GM18868 (cell line): ENCODE measurements at regions not wholly inside any gene's neighbourhood (a gene's known extent, or its start where the extent isn't known, plus 50 kb on each side); places are given as distances from the start of the nearest gene placed in this dataset.
"Not testable (repeated sequence)": the region's sequence is repeated elsewhere in the genome, so short reads cannot be mapped to it uniquely, and the experiment has no call there.

Experiments
- ATAC-seq: cut with Tn5 transposase; IDR thresholded peaks from one replicate; pipeline ENCODE4 v1.9.1; 2021; ENCODE audit warnings: mild to moderate bottlenecking, moderate library complexity; ENCODE audit not compliant: unreplicated experiment

DNA sequence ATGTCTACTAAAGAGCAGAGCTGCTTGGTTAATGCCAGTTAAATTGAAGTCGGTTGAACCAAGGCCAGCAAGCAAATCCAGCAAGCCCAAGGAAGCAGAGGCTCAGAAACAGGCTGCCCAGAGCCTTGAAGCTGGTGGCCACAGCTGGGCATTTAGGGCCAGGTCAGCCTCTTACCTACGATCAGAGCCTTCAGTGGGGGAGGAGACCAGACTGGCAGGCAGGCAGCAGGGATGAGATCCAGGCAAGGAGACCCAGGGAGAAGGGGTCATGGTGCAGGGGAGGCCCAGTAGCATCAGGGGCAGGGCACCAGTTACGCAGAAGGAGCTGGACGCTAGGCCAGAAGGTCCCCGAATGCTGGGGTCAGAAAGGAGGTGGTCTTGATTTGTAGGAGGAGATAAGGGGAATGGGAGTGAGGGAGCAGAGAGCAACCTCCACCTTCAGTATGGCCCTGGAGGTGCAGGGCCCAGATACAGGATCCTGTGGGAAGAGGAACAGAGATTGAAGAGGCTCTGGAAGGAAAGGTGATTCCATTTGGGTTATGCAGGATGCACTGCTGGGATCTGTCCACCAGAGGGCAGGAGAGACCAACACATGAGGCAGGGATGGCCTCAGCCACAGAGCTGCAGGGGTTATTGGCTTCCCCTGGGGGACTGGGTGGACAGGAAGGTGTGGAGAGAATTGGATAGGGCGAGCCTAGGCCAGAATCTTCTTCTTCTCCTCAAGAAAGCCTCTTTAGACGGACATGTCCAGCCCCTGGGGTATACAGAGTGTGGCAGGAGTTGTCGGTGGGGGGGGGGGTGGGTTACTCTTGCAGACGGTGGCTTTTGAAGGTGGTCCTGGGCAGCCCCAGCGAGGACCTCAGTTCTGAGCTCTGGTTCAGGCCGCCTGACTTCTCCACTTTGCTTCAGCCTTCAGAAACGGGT lies 132.6 kb upstream of the PODXL start:
- peak; percentile 69 for ATAC-seq

DNA sequence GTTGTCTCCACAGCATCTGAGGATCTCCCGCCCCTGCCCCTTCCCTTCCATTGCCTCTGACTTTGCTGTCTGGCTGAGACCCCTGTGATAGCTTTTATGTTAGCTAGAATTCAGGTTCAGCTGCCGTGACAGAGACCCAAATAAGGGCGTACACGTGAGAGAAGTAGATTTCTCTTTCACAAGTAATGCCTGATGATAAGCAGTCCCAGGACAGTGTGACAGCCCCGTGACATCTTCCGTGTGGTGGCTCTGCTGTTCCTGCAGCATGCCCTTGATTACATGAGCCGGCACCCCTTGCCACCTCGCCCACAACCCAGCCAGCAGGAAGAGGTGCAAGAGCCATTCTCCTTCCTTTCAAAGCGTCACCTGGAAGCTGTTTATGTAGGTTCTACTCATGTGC lies 130.9 kb upstream of the PODXL start:
- ATAC-seq, result no peak

DNA sequence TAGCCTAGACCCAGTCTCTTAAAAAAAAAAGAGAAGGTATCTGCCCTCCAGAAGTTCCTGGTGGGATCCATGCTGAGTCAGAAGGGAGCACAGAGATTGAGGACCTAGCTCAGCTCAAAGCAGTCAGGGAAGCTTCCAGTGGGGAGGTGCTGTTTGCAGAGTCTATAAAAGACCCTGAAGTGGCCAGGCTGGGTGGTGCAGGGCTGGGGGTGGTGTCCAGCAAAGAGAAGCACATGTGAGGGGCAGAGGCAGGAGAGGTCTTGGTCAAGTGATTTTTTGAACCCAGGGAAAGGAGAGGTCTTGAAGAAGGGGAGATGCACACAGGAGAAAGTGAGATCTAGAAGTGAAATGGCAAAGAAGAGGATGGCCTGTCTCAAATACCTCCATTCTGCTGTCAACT lies 130.4 kb upstream of the PODXL start:
- no peak for ATAC-seq

DNA sequence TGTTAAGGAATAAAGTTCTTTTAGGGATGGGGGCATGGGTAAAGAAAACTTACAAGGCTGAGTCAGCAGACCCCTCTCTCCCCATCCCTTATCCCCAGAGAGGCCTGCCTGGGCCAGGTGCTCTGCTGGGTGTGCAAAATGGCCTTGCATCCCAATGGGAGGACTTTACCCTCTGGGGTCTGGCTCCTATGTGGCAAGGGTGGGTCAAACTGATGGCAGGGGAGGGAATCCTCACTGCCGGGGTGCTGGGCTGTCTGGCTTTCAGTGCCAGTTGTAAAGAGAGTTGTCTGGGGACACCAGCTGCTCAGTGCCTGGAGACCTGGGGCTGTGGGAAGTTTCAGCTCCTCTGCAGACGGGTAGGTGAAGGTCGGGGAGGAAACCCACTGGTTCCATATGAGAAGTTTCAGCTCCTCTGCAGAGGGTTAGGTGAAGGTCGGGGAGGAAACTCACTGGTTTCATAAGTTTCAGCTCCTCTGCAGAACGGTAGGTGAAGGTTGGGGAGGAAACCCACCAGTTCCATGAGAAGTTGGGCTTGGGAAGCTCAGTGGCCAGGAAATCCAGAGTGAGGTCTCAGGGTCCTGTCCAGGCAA lies 127.2 kb upstream of the PODXL start:
- ATAC-seq, result no peak

DNA sequence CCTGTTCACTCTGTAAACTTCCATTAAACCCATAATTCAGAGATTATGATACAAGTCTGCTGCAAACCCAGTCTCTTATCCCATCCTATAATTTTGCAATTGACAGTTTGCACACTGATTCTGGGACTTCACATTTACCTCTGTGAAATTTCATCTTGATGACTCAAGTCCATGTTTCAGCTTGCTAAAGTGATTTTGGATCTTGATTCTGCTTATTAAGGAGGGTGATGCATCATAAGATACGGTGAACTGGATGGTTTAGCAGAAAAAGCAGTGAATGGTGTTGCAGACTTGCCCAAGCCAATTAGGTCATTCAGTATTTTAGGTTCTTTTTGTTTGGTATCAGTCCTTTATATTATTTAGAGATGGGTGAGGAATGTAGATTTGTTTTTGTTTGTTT lies 125.5 kb upstream of the PODXL start:
- no peak for ATAC-seq

DNA sequence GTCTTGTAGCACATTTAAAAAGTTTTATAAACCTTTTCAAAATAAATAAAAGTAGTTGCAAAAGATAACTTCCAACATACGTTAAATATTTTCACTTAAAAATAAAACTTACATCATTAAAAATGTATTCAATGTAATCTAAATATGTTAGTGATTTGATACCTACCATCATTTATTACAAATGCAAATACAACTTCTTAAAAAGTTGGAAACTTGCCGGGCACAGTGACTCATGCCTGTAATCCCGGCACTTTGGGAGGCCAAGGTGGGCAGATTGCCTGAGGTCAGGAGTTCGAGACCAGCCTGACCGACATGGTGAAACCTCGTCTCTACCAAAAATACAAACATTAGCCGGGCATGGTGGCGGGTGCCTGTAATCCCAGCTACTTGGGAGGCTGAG lies 122.6 kb upstream of the PODXL start:
- ATAC-seq, result not testable (repeated sequence)

DNA sequence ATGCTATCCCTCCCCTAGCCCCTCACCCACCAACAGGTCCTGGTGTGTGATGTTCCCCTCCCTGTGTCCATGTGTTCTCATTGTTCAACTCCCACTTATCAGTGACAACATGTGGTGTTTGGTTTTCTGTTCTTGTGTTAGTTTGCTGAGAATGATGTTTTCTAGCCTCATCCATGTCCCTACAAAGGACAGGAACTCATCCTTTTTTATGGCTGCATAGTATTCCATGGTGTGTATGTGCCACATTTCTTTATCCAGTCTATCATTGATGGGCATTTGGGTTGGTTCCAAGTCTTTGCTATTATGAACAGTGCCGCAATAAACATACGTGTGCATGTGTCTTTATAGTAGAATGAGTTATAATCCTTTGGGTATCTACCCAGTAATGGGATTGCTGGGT lies 120.4 kb upstream of the PODXL start:
- ATAC-seq, result not testable (repeated sequence)

DNA sequence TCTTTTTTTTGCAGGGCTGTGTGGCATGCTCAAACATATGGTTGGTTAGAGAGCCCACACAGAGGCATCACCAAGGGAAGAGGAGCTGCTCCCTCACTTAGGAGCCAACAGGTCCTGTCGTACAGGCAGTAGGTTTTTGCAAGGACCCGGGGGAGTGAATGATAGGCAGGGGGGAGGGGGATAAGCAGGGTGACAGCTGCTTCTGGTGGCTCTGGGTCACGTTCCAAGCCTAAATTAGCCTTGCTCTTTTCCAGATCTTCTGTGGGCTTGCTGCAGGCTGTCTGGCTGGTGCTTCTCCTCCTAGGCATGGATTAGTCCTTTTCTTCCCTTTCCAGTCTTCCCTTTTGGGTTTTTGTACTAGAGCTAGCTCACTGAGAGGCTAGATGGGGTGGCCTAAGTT lies 117.7 kb upstream of the PODXL start:
- ATAC-seq, result no peak

DNA sequence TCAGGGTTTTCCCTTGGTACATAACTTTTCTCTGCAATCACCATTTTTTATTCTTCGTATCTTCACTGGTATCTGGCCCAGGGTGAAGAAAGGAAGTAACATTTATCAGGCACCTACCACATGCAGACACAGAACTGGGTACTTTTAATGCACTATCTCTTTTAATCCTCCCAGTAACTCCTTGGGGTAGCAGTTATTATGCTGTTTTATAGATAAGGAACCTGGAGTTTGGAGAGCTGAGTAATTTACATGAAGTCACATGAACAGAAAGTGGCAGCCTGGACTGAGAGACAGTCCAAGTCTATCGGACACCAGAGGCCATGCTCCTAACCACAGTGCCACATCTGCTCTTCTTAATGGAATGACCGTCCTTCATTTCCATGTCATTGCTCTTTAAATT lies 117.1 kb upstream of the PODXL start:
- no peak for ATAC-seq

DNA sequence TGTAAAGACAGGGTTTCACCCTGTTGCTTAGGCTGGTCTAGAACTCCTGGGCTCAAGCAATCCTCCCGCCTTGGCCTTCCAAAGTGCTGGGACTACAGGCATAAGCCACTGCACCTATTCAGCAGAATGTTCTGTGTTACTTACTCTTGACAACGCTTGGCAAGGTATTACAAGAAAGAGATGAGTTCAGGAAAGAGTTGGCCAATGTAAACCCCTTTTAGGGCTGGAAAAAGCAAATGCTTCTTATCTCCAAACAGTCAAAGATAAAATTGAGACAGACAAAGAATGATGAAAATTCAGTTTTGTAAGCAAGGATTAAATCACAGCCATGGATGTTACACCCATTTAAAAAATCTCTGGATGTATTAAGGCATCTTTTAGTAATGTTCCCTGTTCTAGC lies 114.0 kb upstream of the PODXL start:
- ATAC-seq, result no peak

DNA sequence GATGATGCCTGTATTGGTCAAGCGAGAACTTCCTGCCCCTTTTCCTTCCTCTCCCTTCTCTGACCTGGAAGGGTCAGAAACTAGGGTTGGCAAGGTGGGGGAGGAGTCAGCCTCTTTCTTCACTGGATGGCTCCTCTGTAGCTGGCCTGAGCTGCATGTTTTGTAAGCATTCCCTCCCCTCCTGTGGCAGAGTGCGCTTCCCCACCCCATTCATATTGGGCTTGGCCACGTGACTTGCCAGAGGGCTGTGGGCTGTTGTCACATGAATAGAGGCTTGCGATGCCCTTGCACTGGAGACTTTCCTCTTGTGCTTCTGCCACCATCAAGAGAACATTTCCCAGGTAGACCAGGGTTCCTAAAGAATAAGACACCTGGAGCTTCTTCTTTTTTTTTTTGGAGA lies 111.3 kb upstream of the PODXL start:
- ATAC-seq, result no peak

DNA sequence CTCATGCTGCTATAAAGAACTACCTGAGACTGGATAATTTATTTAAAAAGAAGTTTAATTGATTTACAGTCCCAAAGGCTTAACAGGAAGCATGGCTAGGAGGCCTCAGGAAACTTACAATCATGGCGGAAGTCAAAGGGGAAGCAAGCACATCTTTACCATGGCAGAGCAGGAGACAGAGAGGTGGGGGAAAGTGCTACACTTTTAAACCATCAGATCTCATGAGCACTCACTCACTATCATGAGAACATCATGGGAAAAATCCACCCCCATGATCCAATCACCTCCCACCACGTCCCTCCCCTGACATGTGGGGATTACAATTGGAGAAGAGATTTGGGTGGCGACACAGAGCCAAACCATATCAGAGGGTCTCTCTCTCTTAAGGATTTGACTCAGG lies 108.6 kb upstream of the PODXL start:
- no peak for ATAC-seq

DNA sequence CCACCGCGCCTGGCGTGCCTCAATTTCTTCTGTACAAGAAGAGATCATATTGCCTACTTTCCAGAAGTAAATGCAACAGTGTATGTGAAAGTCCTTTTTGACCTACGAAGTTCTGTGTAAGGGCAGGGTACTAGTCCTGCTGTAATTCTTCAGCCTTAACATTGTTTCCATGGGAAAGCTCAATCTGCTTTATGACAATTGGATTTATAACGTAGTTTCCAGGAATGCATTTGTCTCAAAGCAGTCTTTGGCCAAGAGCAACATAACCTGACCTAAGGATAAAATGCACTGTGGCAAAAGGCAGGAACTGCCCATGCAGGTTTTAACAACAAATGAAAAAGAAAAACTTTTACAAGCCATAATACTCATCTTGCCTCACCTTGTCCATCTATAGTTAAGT lies 108.1 kb upstream of the PODXL start:
- ATAC-seq, result no peak

DNA sequence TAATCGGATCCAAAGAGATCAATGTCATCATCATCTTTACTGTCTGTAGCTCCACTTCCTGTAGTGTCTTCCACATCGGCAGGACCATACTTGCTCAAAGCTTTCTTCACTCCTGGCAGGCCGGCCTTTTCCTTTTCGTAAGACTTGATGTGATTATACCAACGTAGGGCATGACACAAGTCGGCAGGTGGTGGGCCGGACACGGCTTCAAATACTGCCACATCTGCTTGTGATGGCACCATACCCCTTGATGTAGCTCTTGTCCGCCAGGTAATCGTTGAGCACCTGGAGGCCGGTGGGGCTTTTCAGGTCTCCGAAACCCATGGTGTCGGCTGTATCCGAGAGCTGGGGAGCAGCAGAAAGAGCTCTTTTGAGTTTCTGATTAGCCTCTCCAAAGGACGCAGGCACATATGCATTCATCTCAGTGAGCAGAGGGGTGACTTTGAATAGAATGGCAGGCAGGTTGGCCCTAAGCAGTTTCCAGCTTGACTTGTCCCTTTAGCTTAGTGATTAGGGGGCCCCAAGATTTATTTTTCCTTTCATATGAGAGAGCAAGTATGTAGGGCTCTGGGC lies 106.0 kb upstream of the PODXL start:
- ATAC-seq, result not testable (repeated sequence)

DNA sequence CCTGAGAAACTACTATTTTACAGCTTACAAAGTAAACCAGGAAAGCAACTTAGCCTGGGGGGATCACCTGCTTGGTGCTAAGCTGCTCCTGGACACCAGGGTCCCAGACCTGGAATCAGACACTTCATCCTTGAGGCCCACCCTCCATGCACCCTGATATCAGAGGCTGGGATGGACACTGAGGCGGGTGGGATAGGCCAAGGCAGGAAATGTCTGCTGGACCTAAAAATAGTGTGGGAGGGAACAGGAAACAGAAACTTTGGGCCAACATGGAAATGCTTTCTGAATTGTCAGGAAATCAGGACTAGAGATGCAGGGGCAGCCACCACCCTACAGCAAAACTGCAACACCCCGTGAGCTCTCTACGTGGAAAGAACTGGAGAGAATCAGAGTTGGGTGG lies 101.5 kb upstream of the PODXL start:
- ATAC-seq, result no peak

DNA sequence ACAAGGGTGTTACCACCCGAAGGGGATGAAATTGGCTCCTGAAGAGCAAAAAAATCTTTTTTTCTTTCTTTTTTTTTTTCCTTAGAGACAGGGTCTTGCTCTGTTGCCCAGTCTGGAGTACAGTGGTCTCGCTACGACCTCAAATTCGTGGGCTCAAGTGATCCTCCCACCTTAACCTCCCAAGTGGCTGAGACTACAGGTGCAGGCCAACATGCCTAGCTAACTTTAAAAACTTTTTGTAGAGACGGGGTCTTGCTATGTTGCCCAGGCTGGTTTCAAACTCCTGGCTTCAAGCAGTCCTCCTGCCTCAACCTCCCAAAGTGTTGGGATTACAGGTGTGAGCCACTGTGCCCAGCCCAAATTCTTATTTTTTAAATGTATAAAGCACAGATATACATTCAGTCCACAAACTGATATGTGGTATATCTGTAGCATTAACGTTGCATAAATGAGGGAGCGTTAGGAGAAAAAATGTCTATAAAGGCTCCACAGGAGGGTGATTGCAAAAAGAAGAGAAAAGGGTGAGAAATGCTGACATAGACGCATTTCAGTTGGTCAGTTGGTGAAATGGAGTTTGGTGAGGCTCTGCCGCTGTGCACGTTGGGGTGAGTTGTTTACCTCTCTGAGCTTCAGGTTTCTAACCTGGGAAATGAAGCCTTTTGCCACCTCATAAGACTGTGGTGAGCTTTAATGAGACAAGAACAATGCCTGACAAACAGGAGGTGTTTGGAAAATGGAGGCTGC lies 100.7 kb upstream of the PODXL start:
- no peak for ATAC-seq

DNA sequence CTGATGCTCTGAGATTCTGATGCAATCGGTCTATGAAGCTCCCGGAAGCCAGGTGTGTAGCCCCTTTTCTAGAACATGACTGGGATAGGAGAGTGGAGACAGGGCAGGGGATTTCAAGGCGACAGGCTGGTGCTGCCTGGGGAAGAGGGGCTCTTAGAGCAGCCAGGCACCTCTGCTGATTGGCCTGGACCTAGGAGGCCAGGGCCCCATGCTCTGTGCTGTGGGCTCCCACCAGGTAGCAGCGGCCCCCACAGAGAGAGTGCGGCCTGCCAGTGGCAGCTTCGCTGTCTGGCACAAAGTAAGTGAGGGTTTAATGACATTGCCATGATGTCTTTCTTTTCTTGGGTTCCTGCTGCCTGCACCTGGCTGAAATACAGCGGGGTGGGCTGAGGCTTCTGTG lies 99.4 kb upstream of the PODXL start:
- ATAC-seq, result no peak

DNA sequence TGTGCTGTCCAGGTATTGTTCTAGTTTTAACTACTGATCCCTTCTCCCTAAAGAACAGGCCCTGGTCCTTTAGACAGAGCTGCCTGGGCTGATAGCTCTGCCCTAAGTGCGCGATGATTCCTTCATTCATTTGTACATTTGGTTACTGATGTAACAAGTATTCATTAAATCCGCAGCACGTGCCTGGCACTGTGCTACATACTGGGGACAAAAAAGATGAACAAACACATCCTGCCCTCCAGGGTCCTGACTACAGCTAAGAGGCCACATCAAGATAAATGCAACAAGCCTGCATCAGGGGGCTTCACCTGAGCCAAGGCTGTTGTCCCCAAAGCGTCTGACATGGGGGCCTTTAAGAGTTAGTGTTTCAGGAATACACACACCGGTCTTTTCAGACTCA lies 99.0 kb upstream of the PODXL start:
- ATAC-seq, result no peak

DNA sequence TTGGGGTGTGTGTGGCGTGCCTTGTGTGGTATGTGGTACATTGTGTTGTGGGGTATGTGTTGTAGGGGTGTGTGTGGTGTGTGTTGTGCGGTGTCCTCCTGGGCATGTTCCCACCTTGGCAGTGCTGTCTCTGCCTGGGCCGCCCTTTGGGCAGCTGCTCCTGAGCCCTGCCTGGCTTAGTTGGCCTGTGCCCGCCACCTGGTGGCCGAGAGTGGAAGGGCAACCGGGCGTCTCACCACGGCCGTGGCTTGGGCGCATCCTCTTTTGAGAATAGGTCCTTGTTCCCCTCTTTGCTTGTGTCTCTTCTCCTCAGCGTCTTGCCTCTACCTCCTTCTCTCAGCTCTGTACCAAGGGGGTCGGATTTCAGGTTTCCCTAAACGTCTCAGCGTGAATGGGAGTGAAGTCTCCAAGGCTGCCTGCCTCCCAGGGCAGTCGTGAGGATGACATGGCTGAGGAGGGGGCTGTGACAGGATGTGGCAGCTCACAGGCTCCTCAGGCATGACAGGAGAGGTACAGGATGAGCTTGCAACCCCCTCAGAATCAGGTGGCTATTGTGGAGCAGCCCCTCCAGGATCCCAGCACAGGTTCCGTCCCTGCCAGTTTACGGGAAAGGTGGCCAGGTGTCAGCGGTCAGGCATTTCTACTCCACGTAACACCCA lies 98.4 kb upstream of the PODXL start:
- ATAC-seq, result peak; percentile 84

DNA sequence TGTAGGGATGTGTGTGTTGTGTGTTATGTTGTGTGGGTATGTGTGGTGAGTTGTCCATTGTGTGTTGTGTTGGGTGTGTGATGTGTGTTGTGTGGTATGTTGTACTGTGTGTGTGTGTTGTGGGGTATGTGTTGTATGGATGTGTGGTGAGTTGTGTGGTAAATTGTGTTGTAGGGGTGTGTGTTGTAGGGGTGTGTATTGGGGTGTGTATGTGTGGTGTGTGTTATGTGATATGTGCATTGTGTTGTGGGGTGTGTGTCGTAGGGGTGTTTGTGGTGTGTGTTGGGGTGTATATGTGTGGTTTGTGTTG lies 97.8 kb upstream of the PODXL start:
- ATAC-seq, result no peak
